Endodermal cell (in vitro differentiated cells): ENCODE measurements at regions not wholly inside any gene's neighbourhood (a gene's known extent, or its start where the extent isn't known, plus 50 kb on each side); places are given as distances from the start of the nearest gene placed in this dataset.

Experiments used
- DNase-seq: peaks from one replicate; pipeline ENCODE4 v3.0.0-alpha.2; 2017
- H3K27ac ChIP-seq: 2 replicates; pipeline ENCODE4 v1.5.1; 2013; ENCODE audit warnings: mild to moderate bottlenecking, low read depth, low read length, moderate library complexity
- H3K27me3 ChIP-seq: 2 replicates; pipeline ENCODE4 v1.6.1; 2013; ENCODE audit warnings: mild to moderate bottlenecking, low read length, moderate library complexity; ENCODE audit not compliant: insufficient read depth, control insufficient read depth, poor library complexity, severe bottlenecking
- H3K36me3 ChIP-seq: 2 replicates; pipeline ENCODE4 v1.7.0; 2013; ENCODE audit warnings: mild to moderate bottlenecking, low read length, moderate library complexity; ENCODE audit not compliant: control insufficient read depth, insufficient read depth
- H3K4me1 ChIP-seq: one replicate; pipeline ENCODE4 v1.7.0; 2013; ENCODE audit warnings: low read length; ENCODE audit not compliant: control insufficient read depth, insufficient read depth
- H3K4me3 ChIP-seq: 2 replicates; pipeline ENCODE4 v1.5.1; 2013; ENCODE audit warnings: mild to moderate bottlenecking, low read length, moderate library complexity
- H3K9ac ChIP-seq: 2 replicates; pipeline ENCODE4 v1.6.1; 2013; ENCODE audit warnings: mild to moderate bottlenecking, low read length, moderate library complexity; ENCODE audit not compliant: poor library complexity, severe bottlenecking; ENCODE audit errors: extremely low read depth
- H3K9me3 ChIP-seq: 2 replicates; pipeline ENCODE4 v1.6.1; 2013; ENCODE audit warnings: mild to moderate bottlenecking, low read length, moderate library complexity; ENCODE audit not compliant: control insufficient read depth
- H3K27ac Mint-ChIP-seq: 2 replicates; pipeline ENCODE4 v1.8.0; 2020; ENCODE audit warnings: mixed read lengths
- H3K27me3 Mint-ChIP-seq: 2 replicates; pipeline ENCODE4 v1.8.0; 2021; ENCODE audit warnings: mild to moderate bottlenecking, mixed read lengths; ENCODE audit not compliant: insufficient read depth
- H3K36me3 Mint-ChIP-seq: 2 replicates; pipeline ENCODE4 v1.8.0; 2020; ENCODE audit warnings: low read depth, mixed read lengths
- H3K4me1 Mint-ChIP-seq: 2 replicates; pipeline ENCODE4 v1.8.0; 2020; ENCODE audit warnings: mixed read lengths
- H3K4me3 Mint-ChIP-seq: 2 replicates; pipeline ENCODE4 v1.8.0; 2020; ENCODE audit warnings: mild to moderate bottlenecking, moderate library complexity, mixed read lengths
- H3K9me3 Mint-ChIP-seq: 2 replicates; pipeline ENCODE4 v1.8.0; 2020; ENCODE audit warnings: mild to moderate bottlenecking, mixed read lengths
- CTCF ChIP-seq: fragments of 200-600 bp; sonication (generic); conservative IDR thresholded peaks from 2 replicates; pipeline ENCODE4 v1.5.0; 2021; ENCODE audit warnings: antibody characterized with exemption, mild to moderate bottlenecking
- WGBS, 2 experiments: methylation state at CpG; one replicate each; pipeline versions ENCODE4 v1.1.5 to v1.1.7; 2013; ENCODE audit warnings: missing lambda C conversion rate in 2 of 2, mixed read lengths in 1 of 2; ENCODE audit not compliant: insufficient coverage in 1 of 2, insufficient read length in 1 of 2; 5-methylcytosine and 5-hydroxymethylcytosine counted together

- Mint-ChIP-seq H3K27ac (no peak overlapping the region), H3K4me1 (no peaks in the 10 kb centered on the region), H3K36me3 (no peaks in the 10 kb centered on the region), H3K4me3 (no peak overlapping the region), H3K27me3 (no peaks in the 10 kb centered on the region), H3K9me3 (no peaks in the 10 kb centered on the region)
- Histone ChIP-seq H3K4me3 (no peak overlapping the region), H3K27ac (no peak overlapping the region), H3K9me3 (peaks cover 6% of the 10 kb centered on the region), H3K4me1 (no peaks in the 10 kb centered on the region), H3K9ac (no peak overlapping the region), H3K36me3 (no peaks in the 10 kb centered on the region), H3K27me3 (no peaks in the 10 kb centered on the region)
- TF ChIP-seq CTCF = no peak
- DNase-seq = no peak
Measured at GRCh38 chr4:186939766-186940165, 216.1 kb upstream of the FAT1 start.

DNA sequence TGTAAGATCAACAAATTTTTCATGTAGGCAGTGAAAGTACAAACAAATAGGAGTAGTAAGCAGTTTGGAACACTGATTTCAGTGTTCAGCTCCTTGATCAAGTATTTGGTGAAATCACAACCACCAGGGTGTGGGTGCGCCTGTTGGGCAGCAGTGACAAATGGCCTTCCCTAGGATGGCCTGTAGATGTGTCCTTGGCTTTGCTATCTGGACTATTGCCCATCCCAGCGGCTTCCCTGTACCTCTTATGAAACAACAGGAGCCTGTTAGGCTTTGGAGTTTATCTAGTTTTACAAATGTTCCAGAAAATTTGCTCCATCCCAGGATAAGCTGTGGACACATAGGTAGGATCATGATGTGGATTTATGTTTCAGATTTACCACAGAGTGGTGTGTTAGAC lies 216.8 kb upstream of the FAT1 start:
- no peaks in the 10 kb centered on the region for H3K4me1 Mint-ChIP-seq

DNA sequence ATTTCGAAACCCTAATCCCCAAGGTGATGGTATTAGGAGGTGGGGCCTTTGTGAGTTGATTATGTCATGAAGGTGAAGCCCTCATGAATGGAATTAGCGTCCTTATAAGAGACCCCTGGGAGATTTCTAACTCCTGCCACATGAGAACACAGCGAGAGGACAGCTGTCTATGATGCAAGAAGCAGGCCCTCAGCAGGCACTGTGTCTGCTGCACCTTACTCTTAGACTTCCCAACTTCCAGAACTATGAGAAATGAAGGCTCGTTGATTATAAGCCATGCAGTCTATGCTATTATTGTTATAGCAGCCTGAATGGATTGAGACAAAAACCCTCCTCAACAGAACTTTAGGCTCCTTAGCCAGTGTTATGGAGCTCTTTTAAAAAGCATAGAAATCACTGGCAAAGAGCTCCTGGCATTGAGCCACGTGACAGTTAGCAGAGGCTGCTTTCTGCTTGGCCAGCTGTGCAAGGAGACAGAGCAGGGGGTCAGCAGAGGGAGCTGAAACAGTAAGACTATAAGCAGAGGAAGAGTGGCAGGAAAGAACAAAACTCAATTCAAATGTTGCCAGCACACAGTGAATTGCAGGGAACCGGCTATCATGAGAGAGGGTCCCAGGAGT lies 219.2 kb upstream of the FAT1 start:
- Mint-ChIP-seq H3K4me1 (peaks cover 5% of the 10 kb centered on the region), H3K36me3 (no peaks in the 10 kb centered on the region), H3K27me3 (peaks cover 2% of the 10 kb centered on the region), H3K27ac (no peak overlapping the region), H3K9me3 (no peaks in the 10 kb centered on the region), H3K4me3 (no peak overlapping the region)
- H3K9me3 ChIP-seq = peaks cover 6% of the 10 kb centered on the region
- no peak overlapping the region for H3K9ac ChIP-seq
- no peaks in the 10 kb centered on the region for H3K36me3 ChIP-seq
- TF ChIP-seq CTCF = no peak
- 69 to 85% methylated on average over 3 to 6 of the region's 6 CpGs for WGBS, 2 experiments
- H3K4me3 ChIP-seq = no peak overlapping the region
- no peak overlapping the region for H3K27ac ChIP-seq
- H3K27me3 ChIP-seq = no peaks in the 10 kb centered on the region
- no peak for DNase-seq
- H3K4me1 ChIP-seq = no peaks in the 10 kb centered on the region

More for the DNA sequence above, 216.8 kb upstream of the FAT1 start:
- Histone ChIP-seq H3K9me3 (peaks cover 6% of the 10 kb centered on the region), H3K9ac (no peak overlapping the region), H3K27ac (no peak overlapping the region), H3K4me1 (no peaks in the 10 kb centered on the region), H3K36me3 (no peaks in the 10 kb centered on the region), H3K27me3 (no peaks in the 10 kb centered on the region), H3K4me3 (peak overlapping the region; percentile 64)
- TF ChIP-seq CTCF = no peak
- Mint-ChIP-seq H3K27me3 (peaks cover 2% of the 10 kb centered on the region), H3K9me3 (no peaks in the 10 kb centered on the region), H3K27ac (no peak overlapping the region), H3K36me3 (no peaks in the 10 kb centered on the region), H3K4me3 (no peak overlapping the region)
- 86 to 87% methylated on average over 1 to 2 of the region's 2 CpGs for WGBS, 2 experiments
- DNase-seq = no peak
